Prostate gland (tissue), 2 donors: ENCODE measurements at regions not wholly inside any gene's neighbourhood (a gene's known extent, or its start where the extent isn't known, plus 50 kb on each side); places are given as distances from the start of the nearest gene placed in this dataset.

Experiments used
- CTCF ChIP-seq, 4 experiments: fragments of 200-600 bp in 2 of 4; fragments of 450-650 bp in 2 of 4; sonication (generic) in 2 of 4; IDR thresholded peaks; 1 replicate in 3 of 4; 2 replicates in 1 of 4; pipeline ENCODE4 v1.5.1; 2016 to 2019; ENCODE audit warnings: antibody characterized with exemption in 4 of 4, mild to moderate bottlenecking in 2 of 4, moderate library complexity in 2 of 4
- POLR2A ChIP-seq: fragments of 450-650 bp; IDR thresholded peaks from one replicate; pipeline ENCODE4 v1.6.1; 2016; ENCODE audit warnings: antibody characterized with exemption, mild to moderate bottlenecking

GRCh38 chr2:134119117-134119712 lies 134.7 kb upstream of the MGAT5 start:
- TF ChIP-seq CTCF (IDR thresholded peaks at IDR 0.05): no peak
- no peak for TF ChIP-seq POLR2A
